ENCODE measurements at regions not wholly inside any gene's neighbourhood (a gene's known extent, or its start where the extent isn't known, plus 50 kb on each side); places are given as distances from the start of the nearest gene placed in this dataset.
"Not testable (repeated sequence)": the region's sequence is repeated elsewhere in the genome, so short reads cannot be mapped to it uniquely, and the experiment has no call there.

GRCh38 chr2:105675841-105676240, 68.9 kb upstream of the NCK2 start:
- H3K4me1 ChIP-seq (ENCODE audit: control insufficient read depth, insufficient read depth, low read length) = peaks cover 11% of the 10 kb centered on the region
- H3K27ac ChIP-seq (ENCODE audit: low read length) = no peak overlapping the region

DNA sequence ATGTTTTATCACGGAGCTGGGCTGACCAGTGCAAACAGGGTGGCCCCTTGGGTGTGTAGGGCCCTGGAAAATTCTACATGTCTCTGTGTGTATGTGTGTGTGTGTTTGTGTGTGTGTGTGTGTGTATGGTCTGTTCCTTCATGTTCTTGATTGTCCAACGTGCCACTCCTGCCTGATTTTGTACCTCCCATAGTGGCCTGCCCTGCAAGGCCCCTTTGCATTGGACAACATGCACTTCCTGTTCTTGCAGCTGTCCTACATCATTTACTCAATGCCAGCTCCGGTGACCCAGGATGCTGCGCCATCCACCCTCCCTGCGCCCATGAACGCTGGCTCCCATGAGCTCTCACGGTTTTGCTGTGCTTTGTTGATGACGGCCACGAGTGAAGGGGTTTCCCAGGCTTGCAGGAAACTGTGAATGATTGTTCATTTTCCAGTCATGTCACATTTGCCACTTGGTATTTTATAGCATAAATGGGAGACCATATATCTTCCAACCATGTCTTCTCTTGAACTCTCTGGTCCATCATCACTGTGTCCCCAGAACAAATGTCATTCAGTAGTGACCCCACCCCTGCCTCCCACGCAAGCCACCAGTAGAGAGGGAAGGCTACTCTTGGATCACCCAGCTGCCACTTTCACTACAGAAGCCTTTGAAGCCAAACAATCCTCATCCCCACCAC, 69.7 kb upstream of the NCK2 start:
- H3K4me1 ChIP-seq (ENCODE audit: control insufficient read depth, insufficient read depth, low read length) = peaks cover 11% of the 10 kb centered on the region
- no peaks in the 10 kb centered on the region for H3K9me3 ChIP-seq (replicated peaks; ENCODE audit: control insufficient read depth, low read depth, low read length)
- H3K27me3 ChIP-seq (ENCODE audit: control insufficient read depth, insufficient read depth, low read length) = peaks cover 4% of the 10 kb centered on the region
- no peak for DNase-seq
- no peak overlapping the region for H3K4me3 ChIP-seq (ENCODE audit: low read length)
- no peaks in the 10 kb centered on the region for H3K36me3 ChIP-seq (ENCODE audit: control insufficient read depth, insufficient read depth, low read length)
- WGBS (ENCODE audit: insufficient coverage) = 78% methylated on average over 9 of the region's 10 CpGs
- no peak overlapping the region for H3K27ac ChIP-seq (ENCODE audit: low read length)

More at GRCh38 chr2:105675841-105676240, 68.9 kb upstream of the NCK2 start:
- Histone ChIP-seq H3K9me3 (replicated peaks; ENCODE audit: control insufficient read depth, low read depth, low read length) (no peaks in the 10 kb centered on the region), H3K4me3 (ENCODE audit: low read length) (no peak overlapping the region), H3K36me3 (ENCODE audit: control insufficient read depth, insufficient read depth, low read length) (no peaks in the 10 kb centered on the region), H3K27me3 (ENCODE audit: control insufficient read depth, insufficient read depth, low read length) (peaks cover 4% of the 10 kb centered on the region)
- no CpG with 5 or more reads among the region's 4 CpGs for WGBS (ENCODE audit: insufficient coverage)
- no peak for DNase-seq

GRCh38 chr2:105674401-105674800, 70.3 kb upstream of the NCK2 start:
- H3K9me3 ChIP-seq (replicated peaks; ENCODE audit: control insufficient read depth, low read depth, low read length) = no peaks in the 10 kb centered on the region
- H3K27ac ChIP-seq (ENCODE audit: low read length) = no peak overlapping the region
- H3K4me1 ChIP-seq (ENCODE audit: control insufficient read depth, insufficient read depth, low read length) = peaks cover 11% of the 10 kb centered on the region
- DNase-seq = peak; percentile 32
- H3K4me3 ChIP-seq (ENCODE audit: low read length) = no peak overlapping the region
- no peaks in the 10 kb centered on the region for H3K36me3 ChIP-seq (ENCODE audit: control insufficient read depth, insufficient read depth, low read length)
- peaks cover 4% of the 10 kb centered on the region for H3K27me3 ChIP-seq (ENCODE audit: control insufficient read depth, insufficient read depth, low read length)
- 35% methylated on average over 4 of the region's 7 CpGs for WGBS (ENCODE audit: insufficient coverage)

- Histone ChIP-seq H3K9me3 (replicated peaks; ENCODE audit: control insufficient read depth, low read depth, low read length) (peaks cover 4% of the 10 kb centered on the region), H3K27me3 (ENCODE audit: control insufficient read depth, insufficient read depth, low read length) (no peaks in the 10 kb centered on the region), H3K4me1 (ENCODE audit: control insufficient read depth, insufficient read depth, low read length) (peaks cover 11% of the 10 kb centered on the region), H3K27ac (ENCODE audit: low read length) (no peak overlapping the region), H3K36me3 (ENCODE audit: control insufficient read depth, insufficient read depth, low read length) (no peaks in the 10 kb centered on the region), H3K4me3 (ENCODE audit: low read length) (no peak overlapping the region)
- WGBS (ENCODE audit: insufficient coverage) = 58% methylated on average over 4 of the region's 8 CpGs
- DNase-seq = peak; percentile 24
Measured at GRCh38 chr2:105671156-105671555, 73.6 kb upstream of the NCK2 start.

DNA sequence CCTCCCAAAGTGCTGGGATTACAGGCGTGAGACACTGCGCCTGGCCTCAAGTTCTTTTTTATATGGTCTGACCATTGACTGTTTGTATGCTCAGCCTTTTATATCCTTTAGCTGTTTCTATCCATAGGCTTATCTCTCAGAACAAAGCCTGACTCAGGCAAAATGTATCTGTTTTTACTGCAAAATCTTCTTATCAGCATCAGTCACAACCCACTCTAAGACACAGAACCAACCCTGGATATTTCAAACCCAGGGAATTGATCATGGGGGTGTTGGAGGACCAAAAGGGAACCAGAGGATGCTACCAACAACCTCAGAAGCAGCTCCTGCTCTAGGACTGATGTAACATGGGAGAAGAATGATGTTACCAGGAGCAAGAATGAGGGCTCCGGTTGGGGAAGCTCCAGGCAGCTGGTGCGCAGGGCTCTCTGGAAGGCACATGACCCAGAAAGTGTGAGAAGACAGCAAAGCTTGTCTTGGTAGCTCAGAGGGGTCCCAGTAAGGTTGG, 75.3 kb upstream of the NCK2 start:
- H3K4me1 ChIP-seq (ENCODE audit: control insufficient read depth, insufficient read depth, low read length) = peaks cover 3% of the 10 kb centered on the region
- WGBS (ENCODE audit: insufficient coverage) = 90% methylated on average over 4 of the region's 4 CpGs
- no peak for DNase-seq
- H3K4me3 ChIP-seq (ENCODE audit: low read length) = no peak overlapping the region
- H3K27ac ChIP-seq (ENCODE audit: low read length) = no peak overlapping the region
- peaks cover 9% of the 10 kb centered on the region for H3K9me3 ChIP-seq (replicated peaks; ENCODE audit: control insufficient read depth, low read depth, low read length)
- H3K27me3 ChIP-seq (ENCODE audit: control insufficient read depth, insufficient read depth, low read length) = no peaks in the 10 kb centered on the region
- H3K36me3 ChIP-seq (ENCODE audit: control insufficient read depth, insufficient read depth, low read length) = no peaks in the 10 kb centered on the region

GRCh38 chr2:105665480-105665879, 79.2 kb upstream of the NCK2 start:
- Histone ChIP-seq H3K27ac (ENCODE audit: low read length) (no peak overlapping the region), H3K27me3 (ENCODE audit: control insufficient read depth, insufficient read depth, low read length) (no peaks in the 10 kb centered on the region), H3K4me3 (ENCODE audit: low read length) (no peak overlapping the region), H3K4me1 (ENCODE audit: control insufficient read depth, insufficient read depth, low read length) (no peaks in the 10 kb centered on the region), H3K9me3 (replicated peaks; ENCODE audit: control insufficient read depth, low read depth, low read length) (peaks cover 9% of the 10 kb centered on the region), H3K36me3 (ENCODE audit: control insufficient read depth, insufficient read depth, low read length) (no peaks in the 10 kb centered on the region)
- no CpG with 5 or more reads among the region's 1 CpG for WGBS (ENCODE audit: insufficient coverage)
- no peak for DNase-seq

- H3K4me3 ChIP-seq (ENCODE audit: low read length) = no peak overlapping the region
- H3K4me1 ChIP-seq (ENCODE audit: control insufficient read depth, insufficient read depth, low read length) = no peaks in the 10 kb centered on the region
- no peak for DNase-seq
- no peaks in the 10 kb centered on the region for H3K36me3 ChIP-seq (ENCODE audit: control insufficient read depth, insufficient read depth, low read length)
- no peaks in the 10 kb centered on the region for H3K27me3 ChIP-seq (ENCODE audit: control insufficient read depth, insufficient read depth, low read length)
- no peaks in the 10 kb centered on the region for H3K9me3 ChIP-seq (replicated peaks; ENCODE audit: control insufficient read depth, low read depth, low read length)
- no peak overlapping the region for H3K27ac ChIP-seq (ENCODE audit: low read length)
- no CpG with 5 or more reads among the region's 4 CpGs for WGBS (ENCODE audit: insufficient coverage)
Measured at GRCh38 chr2:105660489-105660888, 84.2 kb upstream of the NCK2 start.

DNA sequence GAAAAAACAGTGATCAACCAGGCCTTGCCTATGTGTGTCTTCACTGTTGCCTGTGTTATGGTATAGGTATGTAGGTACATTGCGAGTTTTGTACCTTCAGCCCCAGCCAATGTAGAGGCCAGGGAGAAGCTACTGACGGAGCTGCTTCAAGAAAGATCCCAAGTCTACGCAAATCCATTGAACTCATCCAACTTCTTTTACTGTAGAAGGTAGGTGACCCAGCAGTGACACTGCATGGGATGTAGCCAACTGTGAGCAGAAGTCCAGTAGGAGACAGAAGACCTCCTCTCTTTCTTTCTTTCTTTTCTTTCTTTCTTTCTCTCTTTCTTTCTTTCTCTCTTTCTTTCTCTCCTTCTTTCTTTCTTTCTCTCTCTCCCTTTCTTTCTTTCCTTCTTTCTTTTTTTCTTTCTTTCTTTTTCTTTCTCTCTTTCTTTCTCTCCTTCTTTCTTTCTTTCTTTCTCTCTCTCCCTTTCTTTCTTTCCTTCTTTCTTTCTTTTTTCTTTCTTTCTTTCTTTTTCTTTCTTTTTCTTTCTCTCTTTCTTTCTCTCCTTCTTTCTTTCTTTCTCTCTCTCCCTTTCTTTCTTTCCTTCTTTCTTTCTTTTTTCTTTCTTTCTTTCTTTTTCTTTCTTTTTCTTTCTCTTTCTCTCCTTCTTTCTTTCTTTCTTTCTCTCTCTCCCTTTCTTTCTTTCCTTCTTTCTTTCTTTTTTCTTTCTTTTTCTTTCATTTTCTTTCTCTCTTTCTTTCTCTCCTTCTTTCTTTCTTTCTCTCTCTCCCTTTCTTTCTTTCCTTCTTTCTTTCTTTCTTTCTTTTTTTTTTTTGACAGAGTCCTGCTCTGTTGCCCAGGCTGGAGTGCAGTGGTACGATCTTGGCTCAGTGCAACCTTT, 88.7 kb upstream of the NCK2 start:
- H3K27me3 ChIP-seq (ENCODE audit: control insufficient read depth, insufficient read depth, low read length); H3K4me3 ChIP-seq (ENCODE audit: low read length); H3K9me3 ChIP-seq (replicated peaks; ENCODE audit: control insufficient read depth, low read depth, low read length); H3K4me1 ChIP-seq (ENCODE audit: control insufficient read depth, insufficient read depth, low read length); H3K27ac ChIP-seq (ENCODE audit: low read length); DNase-seq; H3K36me3 ChIP-seq (ENCODE audit: control insufficient read depth, insufficient read depth, low read length): not testable (repeated sequence)
- no CpG with 5 or more reads among the region's 4 CpGs for WGBS (ENCODE audit: insufficient coverage)

DNA sequence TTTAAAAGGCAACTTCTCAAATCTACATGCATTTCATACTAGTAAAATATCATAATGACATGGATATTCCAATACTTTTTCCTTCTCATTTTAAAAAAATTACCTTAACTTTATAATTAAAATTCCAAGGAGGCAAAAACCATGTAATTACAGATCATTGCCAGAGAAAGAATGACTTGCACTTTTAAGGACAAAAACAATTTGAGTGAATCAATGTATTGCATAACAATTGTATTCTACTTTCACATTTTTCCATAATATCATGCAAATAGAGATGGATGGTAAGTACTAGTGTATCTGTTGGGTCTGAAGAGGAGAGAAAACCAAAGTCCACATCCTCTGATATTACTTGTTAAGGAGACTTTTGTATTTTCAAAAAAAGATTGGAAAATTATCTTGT, 89.5 kb upstream of the NCK2 start:
- Histone ChIP-seq H3K4me3 (ENCODE audit: low read length) (no peak overlapping the region), H3K27ac (ENCODE audit: low read length) (no peak overlapping the region), H3K9me3 (replicated peaks; ENCODE audit: control insufficient read depth, low read depth, low read length) (no peaks in the 10 kb centered on the region), H3K27me3 (ENCODE audit: control insufficient read depth, insufficient read depth, low read length) (no peaks in the 10 kb centered on the region), H3K36me3 (ENCODE audit: control insufficient read depth, insufficient read depth, low read length) (no peaks in the 10 kb centered on the region), H3K4me1 (ENCODE audit: control insufficient read depth, insufficient read depth, low read length) (no peaks in the 10 kb centered on the region)
- no peak for DNase-seq

DNA sequence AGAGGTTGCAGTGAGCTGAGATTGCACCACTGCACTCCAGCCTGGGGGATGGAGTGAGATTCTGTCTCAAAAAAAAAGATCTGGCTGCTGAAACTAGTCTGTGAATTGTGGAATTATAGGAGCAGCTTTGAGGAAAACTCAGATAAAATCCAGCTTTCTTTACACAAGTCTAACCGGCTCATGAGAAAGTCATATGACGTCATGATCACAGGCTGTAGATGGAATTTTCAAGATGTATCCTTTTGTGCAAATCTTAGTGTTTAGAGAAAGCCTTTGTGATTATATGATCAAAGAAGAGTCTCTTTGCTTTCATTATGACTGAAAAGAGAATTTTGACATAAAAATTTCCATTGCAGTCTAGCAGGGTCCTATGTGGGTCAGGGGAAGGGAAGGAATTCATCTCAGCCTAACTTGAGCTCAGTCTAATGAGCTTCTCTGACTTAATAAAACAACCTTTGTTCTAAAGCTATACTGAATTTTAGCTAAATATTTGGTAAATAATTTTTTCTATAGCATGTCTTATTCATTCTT, 90.2 kb upstream of the NCK2 start:
- no peaks in the 10 kb centered on the region for H3K36me3 ChIP-seq (ENCODE audit: control insufficient read depth, insufficient read depth, low read length)
- no peaks in the 10 kb centered on the region for H3K4me1 ChIP-seq (ENCODE audit: control insufficient read depth, insufficient read depth, low read length)
- no CpG with 5 or more reads among the region's 2 CpGs for WGBS (ENCODE audit: insufficient coverage)

More for the DNA sequence above, 90.2 kb upstream of the NCK2 start:
- H3K4me3 ChIP-seq (ENCODE audit: low read length) = no peak overlapping the region
- no peak for DNase-seq
- no peaks in the 10 kb centered on the region for H3K27me3 ChIP-seq (ENCODE audit: control insufficient read depth, insufficient read depth, low read length)
- H3K27ac ChIP-seq (ENCODE audit: low read length) = no peak overlapping the region
- H3K9me3 ChIP-seq (replicated peaks; ENCODE audit: control insufficient read depth, low read depth, low read length) = no peaks in the 10 kb centered on the region

Data from muscle of leg (tissue), 3 donors.